GM20000 (cell line): ENCODE measurements at regions not wholly inside any gene's neighbourhood (a gene's known extent, or its start where the extent isn't known, plus 50 kb on each side); places are given as distances from the start of the nearest gene placed in this dataset.

Source experiments
- DNase-seq: peaks from one replicate; pipeline ENCODE4 v3.0.0; 2012; ENCODE audit warnings: low spot score
- CTCF ChIP-seq: IDR thresholded peaks from 2 replicates; pipeline ENCODE4 v1.5.1; 2012; ENCODE audit warnings: mild to moderate bottlenecking, control low read depth; ENCODE audit errors: extremely low read depth, missing control alignments

- DNase-seq = no peak
- no peak for TF ChIP-seq CTCF
Observed at GRCh38 chr4:60948008-60948407, 252.1 kb upstream of the ADGRL3 start.

- no peak for TF ChIP-seq CTCF
- no peak for DNase-seq
Observed at GRCh38 chr4:60952921-60953320, 247.2 kb upstream of the ADGRL3 start.

GRCh38 chr4:60953826-60954225 is 246.3 kb upstream of the ADGRL3 start:
- DNase-seq = no peak
- TF ChIP-seq CTCF = no peak

- no peak for TF ChIP-seq CTCF
Observed at GRCh38 chr4:60962286-60962685, 237.8 kb upstream of the ADGRL3 start.

GRCh38 chr4:60981534-60981933 is 218.6 kb upstream of the ADGRL3 start:
- no peak for DNase-seq
- no peak for TF ChIP-seq CTCF

More at GRCh38 chr4:60962286-60962685, 237.8 kb upstream of the ADGRL3 start:
- DNase-seq = no peak

GRCh38 chr4:60989141-60989540 is 211.0 kb upstream of the ADGRL3 start:
- DNase-seq = no peak
- no peak for TF ChIP-seq CTCF

- no peak for DNase-seq
- TF ChIP-seq CTCF = no peak
Observed at GRCh38 chr4:60992037-60992436, 208.1 kb upstream of the ADGRL3 start.
